Activated CD4-positive, alpha-beta T cell treated with anti-CD3 and anti-CD28 coated beads for 24 hours (primary cell): ENCODE measurements at regions not wholly inside any gene's neighbourhood (a gene's known extent, or its start where the extent isn't known, plus 50 kb on each side); places are given as distances from the start of the nearest gene placed in this dataset.
"Not testable (repeated sequence)": the region's sequence is repeated elsewhere in the genome, so short reads cannot be mapped to it uniquely, and the experiment has no call there.

Experiments
- DNase-seq, 2 donors: peaks; one replicate each; pipeline ENCODE4 v3.0.0-alpha.2; 2020; ENCODE audit warnings: low read depth in 2 of 2

GRCh38 chr17:31678431-31678830 lies 180.6 kb downstream of the COPRS start:
- no peak for DNase-seq

- DNase-seq, result no peak
Measured at GRCh38 chr17:31677681-31678080, 181.4 kb downstream of the COPRS start.

- DNase-seq, result no peak
Measured at GRCh38 chr17:31677036-31677435, 182.0 kb downstream of the COPRS start.

GRCh38 chr17:31675392-31675791 lies 183.7 kb downstream of the COPRS start:
- DNase-seq, result not testable (repeated sequence)

- no peak for DNase-seq
Measured at GRCh38 chr17:31674717-31675349, 184.2 kb downstream of the COPRS start.

GRCh38 chr17:31674305-31674704 lies 184.7 kb downstream of the COPRS start:
- no peak for DNase-seq

- DNase-seq, result no peak
Measured at GRCh38 chr17:31673076-31673475, 186.0 kb downstream of the COPRS start.

- no peak for DNase-seq
Measured at GRCh38 chr17:31672161-31672819, 186.8 kb downstream of the COPRS start.

- DNase-seq, result no peak
Measured at GRCh38 chr17:31663576-31663975, 195.5 kb downstream of the COPRS start.

- DNase-seq, result no peak
Measured at GRCh38 chr17:31660684-31661083, 198.4 kb downstream of the COPRS start.

- DNase-seq, result no peak
Measured at GRCh38 chr17:31657876-31658275, 201.2 kb downstream of the COPRS start.

- no peak for DNase-seq
Measured at GRCh38 chr17:31654936-31655335, 204.1 kb downstream of the COPRS start.

- no peak for DNase-seq
Measured at GRCh38 chr17:31653691-31654090, 205.4 kb downstream of the COPRS start.

- no peak for DNase-seq
Measured at GRCh38 chr17:31650756-31651520, 208.1 kb downstream of the COPRS start.

GRCh38 chr17:31649302-31649701 lies 209.7 kb downstream of the COPRS start:
- DNase-seq, result no peak

- DNase-seq, result no peak
Measured at GRCh38 chr17:31647661-31648060, 211.4 kb downstream of the COPRS start.

GRCh38 chr17:31646642-31647041 lies 212.4 kb downstream of the COPRS start:
- DNase-seq, result no peak

- DNase-seq, result no peak
Measured at GRCh38 chr17:31645351-31645750, 213.7 kb downstream of the COPRS start.

- no peak for DNase-seq
Measured at GRCh38 chr17:31631766-31632165, 227.3 kb downstream of the COPRS start.

GRCh38 chr17:31630866-31631265 lies 228.2 kb downstream of the COPRS start:
- not testable (repeated sequence) for DNase-seq

GRCh38 chr17:31629696-31630470 lies 229.2 kb downstream of the COPRS start:
- DNase-seq, result no peak

- no peak for DNase-seq
Measured at GRCh38 chr17:31627960-31628359, 231.1 kb downstream of the COPRS start.
